KG1 (cell line): ENCODE measurements at regions not wholly inside any gene's neighbourhood (a gene's known extent, or its start where the extent isn't known, plus 50 kb on each side); places are given as distances from the start of the nearest gene placed in this dataset.

Experiments used
- DNase-seq: peaks from one replicate; lab custom pipeline; 2025; lab: John Stamatoyannopoulos, UW

GRCh38 chr11:45063669-45064068 is 82.8 kb upstream of the PRDM11 start:
- no peak for DNase-seq

GRCh38 chr11:45067966-45068365 is 78.5 kb upstream of the PRDM11 start:
- DNase-seq, result no peak

GRCh38 chr11:45071232-45071631 is 75.2 kb upstream of the PRDM11 start:
- no peak for DNase-seq

- DNase-seq, result no peak
These were observed 72.7 kb upstream of the PRDM11 start for GRCh38 chr11:45073685-45074141.

- DNase-seq, result no peak
These were observed 70.9 kb upstream of the PRDM11 start for GRCh38 chr11:45075519-45075918.

- no peak for DNase-seq
These were observed 70.5 kb upstream of the PRDM11 start for GRCh38 chr11:45075952-45076351.

GRCh38 chr11:45076761-45077160 is 69.7 kb upstream of the PRDM11 start:
- no peak for DNase-seq

GRCh38 chr11:45078236-45079074 is 68.0 kb upstream of the PRDM11 start:
- DNase-seq, result no peak

- no peak for DNase-seq
These were observed 67.4 kb upstream of the PRDM11 start for GRCh38 chr11:45079075-45079444.

- no peak for DNase-seq
These were observed 66.9 kb upstream of the PRDM11 start for GRCh38 chr11:45079567-45079942.

GRCh38 chr11:45079943-45080719 is 66.3 kb upstream of the PRDM11 start:
- peak; percentile 62 for DNase-seq

GRCh38 chr11:45082744-45083543 is 63.5 kb upstream of the PRDM11 start:
- DNase-seq, result peak; percentile 39

- DNase-seq, result no peak
These were observed 62.8 kb upstream of the PRDM11 start for GRCh38 chr11:45083544-45084087.

- DNase-seq, result no peak
These were observed 60.6 kb upstream of the PRDM11 start for GRCh38 chr11:45085646-45086501.

GRCh38 chr11:45086526-45086925 is 59.9 kb upstream of the PRDM11 start:
- DNase-seq, result no peak

GRCh38 chr11:45087086-45087899 is 59.1 kb upstream of the PRDM11 start:
- no peak for DNase-seq

- no peak for DNase-seq
These were observed 58.6 kb upstream of the PRDM11 start for GRCh38 chr11:45087900-45088160.

GRCh38 chr11:45089251-45089650 is 57.2 kb upstream of the PRDM11 start:
- DNase-seq, result no peak

GRCh38 chr11:45089676-45090499 is 56.6 kb upstream of the PRDM11 start:
- no peak for DNase-seq

- DNase-seq, result no peak
These were observed 55.8 kb upstream of the PRDM11 start for GRCh38 chr11:45090607-45091006.
